ENCODE measurements at regions not wholly inside any gene's neighbourhood (a gene's known extent, or its start where the extent isn't known, plus 50 kb on each side); places are given as distances from the start of the nearest gene placed in this dataset.
"Not testable (repeated sequence)": the region's sequence is repeated elsewhere in the genome, so short reads cannot be mapped to it uniquely, and the experiment has no call there.

GRCh38 chr10:28449382-28449781 is 83.5 kb upstream of the WAC start:
- no peak for DNase-seq

- DNase-seq = no peak
Observed at GRCh38 chr10:28449926-28450325, 83.0 kb upstream of the WAC start.

GRCh38 chr10:28453926-28454325 is 79.0 kb upstream of the WAC start:
- DNase-seq = no peak

DNA sequence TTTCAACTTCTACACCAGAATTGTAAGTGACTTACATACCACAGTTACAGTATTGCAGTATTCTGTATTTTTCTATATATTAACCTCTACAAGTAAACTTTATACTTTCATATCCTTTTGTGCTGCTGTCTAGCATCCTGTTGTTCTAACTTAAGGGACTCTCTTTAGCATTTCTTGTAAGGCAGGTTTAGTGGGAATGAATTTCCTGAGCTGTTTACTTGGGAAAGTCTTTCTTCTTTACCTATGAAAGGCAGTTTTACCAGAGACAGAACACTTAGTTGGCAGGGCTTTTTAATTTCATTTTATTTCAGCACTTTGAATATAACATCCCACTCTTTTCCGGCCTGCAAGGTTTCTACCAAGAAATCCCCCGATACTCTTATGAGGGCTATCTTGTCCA is 75.8 kb upstream of the WAC start:
- no peak for DNase-seq

GRCh38 chr10:28457873-28458272 is 75.0 kb upstream of the WAC start:
- not testable (repeated sequence) for DNase-seq

DNA sequence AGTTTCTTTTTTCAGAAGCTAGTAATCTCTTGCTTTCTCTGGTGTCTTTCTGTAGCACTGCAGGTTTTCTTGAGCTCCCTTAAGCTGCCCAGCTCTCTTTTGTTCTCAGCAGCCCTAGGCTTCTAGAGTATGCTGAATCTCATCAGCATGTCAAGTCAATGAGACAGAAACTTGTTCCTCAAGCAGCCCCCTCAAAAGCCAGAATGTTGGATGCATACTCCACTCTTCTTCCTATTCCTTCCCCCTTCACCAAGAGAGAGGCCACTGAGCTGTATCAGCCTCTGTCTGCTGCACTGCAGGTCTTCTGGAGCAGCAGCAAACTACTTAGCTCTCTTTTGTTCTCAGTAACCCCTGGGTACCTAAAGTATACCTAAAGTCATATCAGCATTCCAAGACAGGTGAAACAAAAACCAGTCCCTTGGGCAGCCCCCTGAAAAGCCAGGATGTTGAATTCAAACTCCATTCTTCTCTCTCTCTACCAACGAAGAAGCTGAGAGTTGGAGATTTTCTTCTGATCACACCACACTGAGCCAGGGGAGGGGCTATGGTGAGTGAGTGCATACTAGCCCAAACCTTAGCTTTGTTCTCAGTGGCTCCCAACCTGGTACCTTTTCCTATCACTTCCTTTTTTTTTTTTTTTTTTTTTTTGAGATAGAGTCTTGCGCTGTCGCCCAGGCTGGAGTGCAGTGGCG is 73.3 kb upstream of the WAC start:
- DNase-seq = no peak

GRCh38 chr10:28463141-28463540 is 69.8 kb upstream of the WAC start:
- DNase-seq = no peak

GRCh38 chr10:28463676-28464395 is 69.1 kb upstream of the WAC start:
- DNase-seq = no peak

DNA sequence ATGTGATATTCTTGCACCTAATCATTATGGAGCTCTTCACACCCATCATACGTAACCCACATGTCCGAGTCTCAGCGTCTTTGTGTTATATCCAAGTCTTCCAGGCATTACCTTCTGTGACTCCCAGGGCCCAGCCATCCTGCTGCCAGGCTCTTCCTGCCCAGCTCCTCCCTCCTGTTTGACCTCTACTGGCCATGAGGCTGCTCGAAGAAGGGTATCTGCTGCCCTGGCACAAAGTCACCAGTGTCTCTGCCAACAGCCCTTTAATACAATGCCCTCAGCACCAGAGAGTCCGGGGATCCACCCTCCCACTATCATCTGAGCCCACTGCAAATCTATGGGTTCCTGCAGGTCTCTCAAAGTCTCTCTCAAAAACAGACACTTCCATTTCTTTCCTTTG is 65.3 kb upstream of the WAC start:
- DNase-seq = no peak

DNA sequence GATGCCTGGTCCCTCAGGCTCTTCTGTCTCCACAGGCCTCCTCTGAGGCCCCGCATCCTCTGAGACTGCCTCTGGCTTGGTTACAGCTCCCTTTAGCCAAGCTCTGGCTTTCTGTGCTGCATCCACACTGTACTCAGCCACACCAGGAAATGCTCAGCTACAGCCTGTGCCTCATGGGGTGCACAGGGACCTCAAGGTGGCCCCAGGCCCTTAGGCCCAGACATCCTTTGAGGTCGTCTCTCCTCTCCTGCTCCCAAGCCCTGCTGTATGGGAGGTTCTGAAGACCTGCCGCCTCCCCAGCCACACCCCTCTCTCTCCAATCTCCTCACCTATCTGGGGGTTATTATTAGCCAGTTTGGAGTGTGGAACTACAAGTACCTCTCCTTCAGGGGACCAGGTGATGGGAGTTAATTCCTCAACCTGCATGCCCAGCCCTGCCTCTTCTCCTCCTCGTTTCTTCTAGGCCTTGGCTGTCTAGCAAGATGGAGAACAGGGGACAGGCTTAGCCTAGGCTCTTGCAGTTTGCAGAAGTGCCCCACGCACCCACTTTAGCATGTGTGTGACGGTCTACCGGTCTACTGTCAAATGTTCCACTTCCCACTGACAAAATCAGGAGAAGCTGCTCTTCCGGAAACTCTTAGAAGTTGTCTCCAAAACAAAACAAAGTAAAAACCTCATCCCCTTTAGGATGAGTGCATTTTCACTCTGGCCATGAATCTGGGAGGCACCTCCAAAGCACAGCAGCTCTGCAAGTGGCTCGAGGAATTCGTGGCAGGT is 64.0 kb upstream of the WAC start:
- DNase-seq = no peak

GRCh38 chr10:28470873-28471651 is 61.9 kb upstream of the WAC start:
- DNase-seq = no peak

- no peak for DNase-seq
Observed at GRCh38 chr10:28471652-28472050, 61.3 kb upstream of the WAC start.

GRCh38 chr10:28478646-28479045 is 54.3 kb upstream of the WAC start:
- DNase-seq = no peak

- no peak for DNase-seq
Observed at GRCh38 chr10:28479425-28479865, 53.5 kb upstream of the WAC start.

- DNase-seq = no peak
Observed at GRCh38 chr10:28479927-28480627, 52.8 kb upstream of the WAC start.

DNA sequence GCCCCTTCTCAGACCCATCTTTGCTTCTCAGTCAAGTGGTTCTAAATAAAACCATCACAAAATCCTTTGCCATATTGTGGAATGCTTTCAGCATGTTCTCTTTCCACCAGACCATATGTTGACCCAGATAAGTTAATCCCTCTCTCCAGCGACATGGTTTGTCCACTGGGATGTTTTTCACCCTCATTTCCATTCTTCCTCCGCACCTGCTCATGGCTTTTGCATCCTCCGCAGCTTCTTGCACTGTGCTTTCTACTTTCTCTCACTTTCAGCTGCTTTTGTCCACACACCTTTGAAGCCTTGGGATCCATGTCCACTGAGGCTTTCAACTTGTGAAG is 52.3 kb upstream of the WAC start:
- no peak for DNase-seq

DNA sequence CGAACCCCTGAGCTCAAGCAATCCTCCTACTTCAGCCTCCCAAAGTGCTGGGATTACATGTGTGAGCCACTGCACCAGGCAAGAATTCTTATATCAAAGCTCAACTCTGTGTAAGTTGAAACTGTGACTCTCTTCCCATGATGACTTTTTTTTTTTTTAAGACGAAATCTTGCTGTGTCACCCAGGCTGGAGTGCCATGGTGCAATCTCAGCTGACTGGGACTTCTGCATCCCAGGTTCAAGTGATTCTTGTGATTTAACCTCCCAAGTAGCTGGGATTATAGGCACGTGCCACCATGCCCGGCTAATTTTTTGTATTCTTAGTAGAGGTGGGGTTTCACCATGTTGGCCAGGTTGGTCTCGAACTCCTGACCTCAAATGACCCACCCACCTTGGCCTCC is 51.6 kb upstream of the WAC start:
- not testable (repeated sequence) for DNase-seq

- no peak for DNase-seq
Observed at GRCh38 chr10:28481968-28482367, 51.0 kb upstream of the WAC start.
